Breast epithelium (tissue), 3 donors: ENCODE measurements at regions not wholly inside any gene's neighbourhood (a gene's known extent, or its start where the extent isn't known, plus 50 kb on each side); places are given as distances from the start of the nearest gene placed in this dataset.
"Not testable (repeated sequence)": the region's sequence is repeated elsewhere in the genome, so short reads cannot be mapped to it uniquely, and the experiment has no call there.

Experiments
- CTCF ChIP-seq, 3 donors: fragments of 450-650 bp; IDR thresholded peaks; one replicate each; pipeline ENCODE4 v1.5.1; 2016 to 2017; ENCODE audit warnings: antibody characterized with exemption in 3 of 3, mild to moderate bottlenecking in 3 of 3, moderate library complexity in 3 of 3
- POLR2A ChIP-seq: fragments of 450-650 bp; IDR thresholded peaks from one replicate; pipeline ENCODE4 v1.6.1; 2016; ENCODE audit warnings: antibody characterized with exemption, mild to moderate bottlenecking, moderate library complexity

- not testable (repeated sequence) for TF ChIP-seq CTCF (IDR thresholded peaks at IDR 0.05); POLR2A
Observed at GRCh38 chr12:131289807-131290206, 336.1 kb downstream of the ADGRD1 start.
